GM12892 (cell line): ENCODE measurements at regions not wholly inside any gene's neighbourhood (a gene's known extent, or its start where the extent isn't known, plus 50 kb on each side); places are given as distances from the start of the nearest gene placed in this dataset.

Source experiments
- POLR2A ChIP-seq: IDR thresholded peaks from 2 replicates; pipeline ENCODE4 v1.6.1; 2011; ENCODE audit warnings: low read depth, low read length, control low read depth
- POLR2AphosphoS5 ChIP-seq: IDR thresholded peaks from 2 replicates; pipeline ENCODE4 v1.6.1; 2011; ENCODE audit warnings: low read depth, low read length, control low read depth

DNA sequence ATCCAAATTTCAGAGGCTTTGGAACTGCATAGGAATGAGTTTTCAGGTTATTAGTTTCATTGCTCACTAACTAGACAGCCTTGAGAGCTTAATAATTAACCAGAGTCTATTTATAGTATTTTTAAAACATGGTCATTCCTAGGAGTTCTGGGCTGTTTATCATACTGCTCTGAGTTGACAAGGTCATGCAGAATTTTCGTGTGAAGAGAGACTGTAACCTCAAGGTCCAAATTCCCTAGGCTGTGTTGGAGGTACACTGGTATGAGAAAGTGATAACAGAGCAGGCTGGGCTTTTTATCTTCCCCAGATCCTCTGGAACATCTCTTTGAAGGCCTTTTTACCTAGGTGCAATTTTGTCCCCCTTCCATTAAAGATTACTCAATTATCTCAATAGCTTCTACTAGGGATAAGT lies 736.3 kb downstream of the LTN1 start:
- TF ChIP-seq POLR2AphosphoS5 (no peak), POLR2A (no peak)
